Stomach (tissue), 8 donors: ENCODE measurements at regions not wholly inside any gene's neighbourhood (a gene's known extent, or its start where the extent isn't known, plus 50 kb on each side); places are given as distances from the start of the nearest gene placed in this dataset.

Experiments used
- DNase-seq, 2 donors: peaks; one replicate each; pipeline versions ENCODE4 v3.0.0 to v3.0.0-alpha.2; 2013 to 2019
- H3K27ac ChIP-seq, 5 donors: fragments of 200-600 bp in 4 of 5; sonication (generic) in 4 of 5; one replicate each; pipeline ENCODE4 v1.5.1; 2013 to 2019; ENCODE audit warnings: mild to moderate bottlenecking in 1 of 5, moderate library complexity in 1 of 5
- H3K27me3 ChIP-seq, 3 donors: fragments of 200-600 bp; sonication (generic); one replicate each; pipeline ENCODE4 v1.5.1; 2017 to 2019; ENCODE audit warnings: mixed run types in 1 of 3
- H3K36me3 ChIP-seq, 4 donors: fragments of 200-600 bp; sonication (generic); 1 replicate in 3 of 4; 2 replicates in 1 of 4; pipeline ENCODE4 v1.5.1; 2016 to 2019
- H3K4me1 ChIP-seq, 4 donors: fragments of 200-600 bp; sonication (generic); one replicate each; pipeline ENCODE4 v1.5.1; 2016 to 2019
- H3K4me3 ChIP-seq, 4 donors: fragments of 200-600 bp; sonication (generic) in 3 of 4; one replicate each; pipeline ENCODE4 v1.5.1; 2016 to 2019; ENCODE audit warnings: mild to moderate bottlenecking in 1 of 4
- H3K9me3 ChIP-seq, 4 donors: fragments of 200-600 bp; sonication (generic); one replicate each; pipeline ENCODE4 v1.5.1; 2016 to 2019
- CTCF ChIP-seq, 7 experiments: fragments of 450-650 bp in 4 of 7; fragments of 200-600 bp in 3 of 7; sonication (generic) in 3 of 7; IDR thresholded peaks; one replicate each; pipeline ENCODE4 v1.5.1; 2016 to 2019; ENCODE audit warnings: antibody characterized with exemption in 7 of 7, control low read depth in 2 of 7, mild to moderate bottlenecking in 1 of 7
- EP300 ChIP-seq: sonication (generic); formaldehyde crosslinking; IDR thresholded peaks from one replicate; pipeline ENCODE4 v1.6.1; 2017; ENCODE audit warnings: antibody characterized with exemption
- POLR2A ChIP-seq, 4 donors: fragments of 450-650 bp; IDR thresholded peaks; one replicate each; pipeline ENCODE4 v1.6.1; 2016; ENCODE audit warnings: antibody characterized with exemption in 4 of 4, control low read depth in 2 of 4, mild to moderate bottlenecking in 1 of 4, moderate library complexity in 1 of 4
- POLR2AphosphoS5 ChIP-seq, 3 donors: sonication (generic); formaldehyde crosslinking; IDR thresholded peaks; one replicate each; pipeline ENCODE4 v1.6.1; 2016; ENCODE audit warnings: antibody characterized with exemption in 3 of 3
- WGBS, 5 donors: extraction: QIAGEN DNeasy Blood & Tissue Kit in 3 of 5; methylation state at CpG; one replicate each; pipeline versions ENCODE4 v1.1.5 to v1.1.7; 2013 to 2018; 5-methylcytosine and 5-hydroxymethylcytosine counted together
- intact Hi-C: fragments of 100-400 bp; cut with DNase I; formaldehyde crosslinking; loops from one replicate; pipeline ENCODE4 v1.15.1; 2023; ENCODE audit warnings: low total_unique reads
- donor health status: healthy with polysubstance abuse.
- donor health status: Bipolar disorder and iron deficiency.
- donor health status: healthy.

DNA sequence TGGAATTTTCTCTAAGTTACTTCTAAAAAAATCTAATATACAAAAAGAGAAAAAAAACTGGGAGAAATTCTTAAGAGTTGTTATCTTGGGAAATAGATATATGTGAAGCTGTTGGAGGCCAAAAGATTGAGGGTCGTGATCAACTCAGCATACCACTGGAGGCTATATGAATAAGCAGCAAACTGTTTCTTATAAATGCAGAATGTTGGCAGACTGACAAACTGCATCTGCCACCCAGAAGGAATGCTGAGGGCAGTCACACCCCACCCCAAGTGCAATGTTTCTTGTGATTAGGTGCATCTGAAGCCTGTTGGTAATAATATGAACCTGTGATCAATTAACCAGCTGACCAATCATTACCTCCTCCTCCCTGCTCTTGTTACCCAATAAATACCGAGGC, 818.6 kb upstream of the MGAT4C start:
- TF ChIP-seq POLR2AphosphoS5 (IDR thresholded peaks at IDR 0.05) (no peak), POLR2A (IDR thresholded peaks at IDR 0.05) (no peak), EP300 (no peak), CTCF (IDR thresholded peaks at IDR 0.05) (no peak)
- WGBS, 5 donors, result 79 to 91% (median 86%) methylated on average over 2 of the region's 2 CpGs
- Histone ChIP-seq H3K4me3 (no peak overlapping the region), H3K4me1 (no peaks in the 10 kb centered on the region), H3K27ac (no peak overlapping the region), H3K9me3 (peaks cover 5 to 13% (median 11%) of the 10 kb centered on the region in 4 donors), H3K27me3 (no peaks in the 10 kb centered on the region), H3K36me3 (no peaks in the 10 kb centered on the region)
- DNase-seq, result no peak
- intact Hi-C loops, result no loop called here

GRCh38 chr12:87066326-87066725, 810.1 kb upstream of the MGAT4C start:
- H3K27me3 ChIP-seq, result no peaks in the 10 kb centered on the region
- H3K4me3 ChIP-seq, result no peak overlapping the region
- no peak overlapping the region for H3K27ac ChIP-seq
- peak in 1 of 2 donors; percentile 13 for DNase-seq
- 48 to 64% (median 54%) methylated on average over 2 of the region's 2 CpGs for WGBS, 5 donors
- TF ChIP-seq POLR2A (IDR thresholded peaks at IDR 0.05) (no peak), CTCF (IDR thresholded peaks at IDR 0.05) (no peak), POLR2AphosphoS5 (IDR thresholded peaks at IDR 0.05) (no peak), EP300 (no peak)
- H3K9me3 ChIP-seq, result no peaks in the 10 kb centered on the region
- no peaks in the 10 kb centered on the region for H3K4me1 ChIP-seq
- intact Hi-C loops, result no loop called here
- no peaks in the 10 kb centered on the region for H3K36me3 ChIP-seq

GRCh38 chr12:87059231-87059630, 803.0 kb upstream of the MGAT4C start:
- H3K27me3 ChIP-seq, result no peaks in the 10 kb centered on the region
- no peaks in the 10 kb centered on the region for H3K36me3 ChIP-seq
- TF ChIP-seq POLR2A (IDR thresholded peaks at IDR 0.05), result no peak
- TF ChIP-seq CTCF (IDR thresholded peaks at IDR 0.05), result no peak
- no peak for TF ChIP-seq EP300
- TF ChIP-seq POLR2AphosphoS5 (IDR thresholded peaks at IDR 0.05), result no peak
- H3K4me1 ChIP-seq, result no peaks in the 10 kb centered on the region
- intact Hi-C loops, result no loop called here
- 55 to 77% (median 67%) methylated on average over 1 of the region's 1 CpG for WGBS, 5 donors
- H3K4me3 ChIP-seq, result no peak overlapping the region
- H3K27ac ChIP-seq, result no peak overlapping the region
- DNase-seq, result no peak
- no peaks in the 10 kb centered on the region for H3K9me3 ChIP-seq

DNA sequence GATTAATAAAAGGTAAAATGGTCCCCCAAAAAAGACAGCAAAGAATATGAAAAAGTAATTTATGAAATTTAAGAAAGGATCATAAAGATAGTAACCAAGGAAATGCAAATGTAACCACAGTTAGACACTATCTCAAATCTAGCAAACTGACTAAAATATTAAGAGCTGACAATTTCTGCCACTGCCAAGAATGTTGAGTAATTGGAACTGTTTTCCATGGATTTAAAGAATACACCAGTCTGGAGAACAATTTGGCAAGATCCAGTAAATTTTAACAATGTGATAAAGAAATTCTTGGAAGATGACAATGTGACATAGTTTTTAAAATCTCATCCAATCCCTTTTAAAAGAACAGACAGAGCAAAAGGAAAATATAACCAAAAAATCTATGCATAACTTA, 798.0 kb upstream of the MGAT4C start:
- Histone ChIP-seq H3K4me1 (no peaks in the 10 kb centered on the region), H3K27ac (no peak overlapping the region), H3K27me3 (no peaks in the 10 kb centered on the region), H3K4me3 (no peak overlapping the region), H3K36me3 (no peaks in the 10 kb centered on the region), H3K9me3 (no peaks in the 10 kb centered on the region)
- TF ChIP-seq EP300, result no peak
- TF ChIP-seq POLR2AphosphoS5 (IDR thresholded peaks at IDR 0.05), result no peak
- no peak for TF ChIP-seq POLR2A (IDR thresholded peaks at IDR 0.05)
- no peak for TF ChIP-seq CTCF (IDR thresholded peaks at IDR 0.05)
- intact Hi-C loops, result no loop called here
- DNase-seq, result peak in 1 of 2 donors; percentile 6

GRCh38 chr12:87051621-87052020, 795.4 kb upstream of the MGAT4C start:
- Histone ChIP-seq H3K4me3 (no peak overlapping the region), H3K9me3 (no peaks in the 10 kb centered on the region), H3K27me3 (no peaks in the 10 kb centered on the region), H3K27ac (no peak overlapping the region), H3K36me3 (no peaks in the 10 kb centered on the region), H3K4me1 (no peaks in the 10 kb centered on the region)
- intact Hi-C loops, result no loop called here
- peak in 1 of 2 donors; percentile 2 for DNase-seq
- TF ChIP-seq EP300 (no peak), POLR2A (IDR thresholded peaks at IDR 0.05) (no peak), CTCF (IDR thresholded peaks at IDR 0.05) (no peak), POLR2AphosphoS5 (IDR thresholded peaks at IDR 0.05) (no peak)
- WGBS, 5 donors, result 71 to 90% (median 85%) methylated on average over 1 of the region's 1 CpG
